Caco-2 (cell line): ENCODE measurements at regions not wholly inside any gene's neighbourhood (a gene's known extent, or its start where the extent isn't known, plus 50 kb on each side); places are given as distances from the start of the nearest gene placed in this dataset.

Experiments
- BruUV-seq: library from RNA; stranded (reverse); fragments of 400-500 nt; replicated peaks from 2 replicates; lab custom pipeline; 2021; lab: Mats Ljungman, UMichigan
- CTCF ChIA-PET: fragments of 300-600 bp; sonication (Branson Sonifier 250); formaldehyde crosslinking; loops from one replicate; lab custom pipeline; 2022; ENCODE audit warnings: antibody characterized with exemption; lab: Charles Lee
- POLR2A ChIA-PET: fragments of 300-600 bp; sonication (Branson Sonifier 250); formaldehyde crosslinking; loops from one replicate; lab custom pipeline; 2022; ENCODE audit warnings: antibody characterized with exemption; lab: Charles Lee
- DNase-seq, 2 experiments: peaks; one replicate each; pipeline versions ENCODE4 v3.0.0 to v3.0.0-alpha.2; 2020 to 2022
- H3K27me3 ChIP-seq: replicated peaks from 2 replicates; pipeline ENCODE4 v1.6.0; 2011; ENCODE audit warnings: low read length; ENCODE audit not compliant: control insufficient read depth, insufficient read depth
- H3K36me3 ChIP-seq: 2 replicates; pipeline ENCODE4 v1.5.1; 2011; ENCODE audit warnings: low read length; ENCODE audit not compliant: control insufficient read depth, insufficient read depth
- H3K4me1 ChIP-seq: fragments of 250-450 bp; sonication (Bioruptor Pico); 2 replicates; pipeline ENCODE4 v1.5.1; 2020; ENCODE audit warnings: mild to moderate bottlenecking
- H3K4me3 ChIP-seq: 2 replicates; pipeline ENCODE4 v1.5.1; 2011; ENCODE audit warnings: low read depth, mild to moderate bottlenecking, control low read depth, low read length
- H3K9me3 ChIP-seq: fragments of 250-450 bp; sonication (Bioruptor Pico); 2 replicates; pipeline ENCODE4 v1.5.1; 2020; ENCODE audit warnings: mild to moderate bottlenecking, moderate library complexity
- H3K27ac Mint-ChIP-seq: one replicate; pipeline ENCODE4 v1.8.0; 2022; ENCODE audit warnings: mixed read lengths; ENCODE audit not compliant: unreplicated experiment
- H3K27me3 Mint-ChIP-seq: one replicate; pipeline ENCODE4 v1.8.0; 2022; ENCODE audit warnings: mixed read lengths; ENCODE audit not compliant: insufficient read depth, unreplicated experiment
- H3K36me3 Mint-ChIP-seq: one replicate; pipeline ENCODE4 v1.8.0; 2022; ENCODE audit warnings: mild to moderate bottlenecking, mixed read lengths; ENCODE audit not compliant: insufficient read depth, unreplicated experiment
- H3K4me1 Mint-ChIP-seq: one replicate; pipeline ENCODE4 v1.8.0; 2022; ENCODE audit warnings: low read depth, mixed read lengths; ENCODE audit not compliant: unreplicated experiment
- H3K4me3 Mint-ChIP-seq: one replicate; pipeline ENCODE4 v1.8.0; 2022; ENCODE audit warnings: mild to moderate bottlenecking, moderate library complexity, mixed read lengths; ENCODE audit not compliant: unreplicated experiment
- H3K9me3 Mint-ChIP-seq: one replicate; pipeline ENCODE4 v1.8.0; 2022; ENCODE audit warnings: mixed read lengths; ENCODE audit not compliant: unreplicated experiment
- intact Hi-C: fragments of 100-400 bp; cut with micrococcal nuclease; formaldehyde crosslinking; loops from one replicate; pipeline ENCODE4 v1.10.0; 2022; ENCODE audit not compliant: unreplicated experiment
- TF ChIP-seq, protein P1 (sequence below), 2 experiments: fragments of 200-600 bp in 1 of 2; IDR thresholded peaks; 1 replicate in 1 of 2; 2 replicates in 1 of 2; pipeline versions ENCODE4 v1.5.1 to v1.8.0; 2011 to 2022; ENCODE audit warnings: antibody characterized with exemption in 1 of 2, control low read depth in 1 of 2, inconsistent platforms in 1 of 2, low read depth in 1 of 2, low read length in 1 of 2, mild to moderate bottlenecking in 1 of 2, moderate library complexity in 1 of 2; ENCODE audit not compliant: insufficient read depth in 1 of 2, severe bottlenecking in 1 of 2, unreplicated experiment in 1 of 2

DNA sequence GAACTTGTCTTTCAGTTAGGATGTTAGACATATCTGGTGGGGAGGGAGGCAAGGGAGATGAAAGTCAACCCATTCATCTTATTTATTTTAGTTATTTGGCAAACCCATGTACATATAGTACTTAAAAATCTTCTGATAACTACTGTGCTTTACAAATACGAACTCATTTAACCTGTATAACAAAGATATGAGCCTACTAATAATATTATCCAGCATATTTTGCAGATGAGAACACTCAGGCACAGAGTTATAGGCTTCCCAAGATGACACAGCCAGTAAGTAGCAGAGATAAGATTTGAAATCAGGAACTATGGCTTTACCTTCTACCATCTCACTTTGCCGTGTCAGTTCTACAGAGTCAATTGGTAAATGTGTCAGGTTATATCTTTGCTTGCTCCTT lies 262.6 kb upstream of the DOK6 start:
- TF ChIP-seq, protein P1, sequence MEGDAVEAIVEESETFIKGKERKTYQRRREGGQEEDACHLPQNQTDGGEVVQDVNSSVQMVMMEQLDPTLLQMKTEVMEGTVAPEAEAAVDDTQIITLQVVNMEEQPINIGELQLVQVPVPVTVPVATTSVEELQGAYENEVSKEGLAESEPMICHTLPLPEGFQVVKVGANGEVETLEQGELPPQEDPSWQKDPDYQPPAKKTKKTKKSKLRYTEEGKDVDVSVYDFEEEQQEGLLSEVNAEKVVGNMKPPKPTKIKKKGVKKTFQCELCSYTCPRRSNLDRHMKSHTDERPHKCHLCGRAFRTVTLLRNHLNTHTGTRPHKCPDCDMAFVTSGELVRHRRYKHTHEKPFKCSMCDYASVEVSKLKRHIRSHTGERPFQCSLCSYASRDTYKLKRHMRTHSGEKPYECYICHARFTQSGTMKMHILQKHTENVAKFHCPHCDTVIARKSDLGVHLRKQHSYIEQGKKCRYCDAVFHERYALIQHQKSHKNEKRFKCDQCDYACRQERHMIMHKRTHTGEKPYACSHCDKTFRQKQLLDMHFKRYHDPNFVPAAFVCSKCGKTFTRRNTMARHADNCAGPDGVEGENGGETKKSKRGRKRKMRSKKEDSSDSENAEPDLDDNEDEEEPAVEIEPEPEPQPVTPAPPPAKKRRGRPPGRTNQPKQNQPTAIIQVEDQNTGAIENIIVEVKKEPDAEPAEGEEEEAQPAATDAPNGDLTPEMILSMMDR (IDR thresholded peaks at IDR 0.05; ENCODE audit: insufficient read depth in 1 of 2, low read depth in 1 of 2, low read length in 1 of 2, severe bottlenecking in 1 of 2, unreplicated experiment in 1 of 2): no peak
- no peak overlapping the region for H3K27ac Mint-ChIP-seq
- no peak for DNase-seq
- H3K9me3 Mint-ChIP-seq: peaks cover 10% of the 10 kb centered on the region
- no peak overlapping the region for H3K4me3 ChIP-seq
- no peaks in the 10 kb centered on the region for H3K4me1 Mint-ChIP-seq
- H3K36me3 Mint-ChIP-seq: no peaks in the 10 kb centered on the region
- intact Hi-C loops: no loop called here
- no peaks in the 10 kb centered on the region for H3K9me3 ChIP-seq
- no TSS peak for BruUV-seq
- ChIA-PET CTCF (no interaction called here), POLR2A (no interaction called here)
- H3K27me3 ChIP-seq: no peaks in the 10 kb centered on the region
- H3K36me3 ChIP-seq: no peaks in the 10 kb centered on the region
- no peaks in the 10 kb centered on the region for H3K27me3 Mint-ChIP-seq
- H3K4me1 ChIP-seq: no peaks in the 10 kb centered on the region
- no peak overlapping the region for H3K4me3 Mint-ChIP-seq

DNA sequence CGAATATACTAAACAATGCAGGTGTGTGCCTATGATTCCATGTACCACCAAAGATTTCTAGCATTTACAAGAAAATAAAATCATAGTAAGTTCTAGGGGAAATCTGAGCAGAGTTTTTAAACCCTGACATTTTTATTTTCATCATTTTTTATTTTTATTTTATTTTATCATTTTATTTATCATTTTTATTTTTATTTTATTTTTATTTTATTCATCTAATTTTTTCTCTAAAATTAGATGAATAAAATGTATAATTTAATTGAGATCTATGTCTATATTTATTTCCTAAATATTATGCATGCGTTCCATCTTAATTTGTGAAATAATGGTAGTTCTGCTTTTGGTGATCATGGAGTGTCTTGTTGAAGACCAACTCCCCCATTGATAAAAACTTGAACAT lies 257.6 kb upstream of the DOK6 start:
- intact Hi-C loops: no loop called here
- CTCF ChIA-PET: no interaction called here

DNA sequence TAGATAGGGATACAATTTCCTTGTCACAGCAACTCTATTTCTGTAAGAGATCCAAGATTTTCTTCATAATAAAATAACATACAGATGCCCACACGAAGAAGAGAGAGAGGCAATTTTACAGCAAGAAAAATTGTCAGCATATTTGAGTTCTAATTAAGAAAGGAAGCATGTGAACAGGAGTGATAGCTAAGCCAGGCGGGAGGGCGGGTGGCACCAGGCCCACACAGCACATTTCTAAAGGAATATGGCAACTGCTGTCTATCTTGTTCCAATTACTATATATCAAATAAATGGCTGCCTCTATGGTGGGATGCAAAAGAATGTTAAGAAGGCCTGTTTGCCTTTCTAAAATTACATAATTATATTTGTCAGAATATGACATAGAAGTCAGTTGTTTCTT lies 248.3 kb upstream of the DOK6 start:
- BruUV-seq: no TSS peak
- no peak for DNase-seq
- Histone ChIP-seq H3K36me3 (no peaks in the 10 kb centered on the region), H3K9me3 (no peaks in the 10 kb centered on the region), H3K4me3 (no peak overlapping the region), H3K4me1 (no peaks in the 10 kb centered on the region), H3K27me3 (no peaks in the 10 kb centered on the region)
- intact Hi-C loops: no loop called here
- Mint-ChIP-seq H3K27me3 (no peaks in the 10 kb centered on the region), H3K4me1 (no peaks in the 10 kb centered on the region), H3K9me3 (no peaks in the 10 kb centered on the region), H3K4me3 (no peak overlapping the region), H3K36me3 (no peaks in the 10 kb centered on the region), H3K27ac (no peak overlapping the region)
- TF ChIP-seq, protein P1 (IDR thresholded peaks at IDR 0.05; ENCODE audit: insufficient read depth in 1 of 2, low read depth in 1 of 2, low read length in 1 of 2, severe bottlenecking in 1 of 2, unreplicated experiment in 1 of 2): no peak
- ChIA-PET POLR2A (no interaction called here), CTCF (no interaction called here)

More for the DNA sequence above, 257.6 kb upstream of the DOK6 start:
- Mint-ChIP-seq H3K4me3 (no peak overlapping the region), H3K27ac (no peak overlapping the region), H3K36me3 (no peaks in the 10 kb centered on the region), H3K27me3 (peaks cover 3% of the 10 kb centered on the region), H3K4me1 (no peaks in the 10 kb centered on the region), H3K9me3 (peaks cover 10% of the 10 kb centered on the region)
- DNase-seq: no peak
- Histone ChIP-seq H3K9me3 (no peaks in the 10 kb centered on the region), H3K36me3 (no peaks in the 10 kb centered on the region), H3K4me3 (no peak overlapping the region), H3K4me1 (no peaks in the 10 kb centered on the region), H3K27me3 (no peaks in the 10 kb centered on the region)
- BruUV-seq: no TSS peak
- POLR2A ChIA-PET: no interaction called here
- TF ChIP-seq, protein P1 (IDR thresholded peaks at IDR 0.05; ENCODE audit: insufficient read depth in 1 of 2, low read depth in 1 of 2, low read length in 1 of 2, severe bottlenecking in 1 of 2, unreplicated experiment in 1 of 2): no peak
